Thyroid gland (tissue), 4 donors: ENCODE measurements at regions not wholly inside any gene's neighbourhood (a gene's known extent, or its start where the extent isn't known, plus 50 kb on each side); places are given as distances from the start of the nearest gene placed in this dataset.
"Not testable (repeated sequence)": the region's sequence is repeated elsewhere in the genome, so short reads cannot be mapped to it uniquely, and the experiment has no call there.

Experiments used
- DNase-seq, 2 donors: peaks; one replicate each; pipeline ENCODE4 v3.0.0-alpha.2; 2019
- H3K27ac ChIP-seq, 3 donors: fragments of 200-600 bp; sonication (generic); 1 replicate in 2 of 3; 2 replicates in 1 of 3; pipeline ENCODE4 v1.5.1; 2016 to 2019; ENCODE audit warnings: mild to moderate bottlenecking in 1 of 3, moderate library complexity in 1 of 3
- H3K27me3 ChIP-seq: fragments of 200-600 bp; sonication (generic); one replicate; pipeline ENCODE4 v1.5.1; 2019
- H3K36me3 ChIP-seq, 2 donors: fragments of 200-600 bp; sonication (generic); one replicate each; pipeline ENCODE4 v1.5.1; 2016 to 2019
- H3K4me1 ChIP-seq, 2 donors: fragments of 200-600 bp; sonication (generic); one replicate each; pipeline ENCODE4 v1.5.1; 2017 to 2019
- H3K4me3 ChIP-seq, 3 donors: fragments of 200-600 bp; sonication (generic); replicated peaks in 1 of 3; 1 replicate in 2 of 3; 2 replicates in 1 of 3; pipeline ENCODE4 v1.5.1; 2016; ENCODE audit warnings: mild to moderate bottlenecking in 1 of 3
- H3K9me3 ChIP-seq: fragments of 200-600 bp; sonication (generic); one replicate; pipeline ENCODE4 v1.5.1; 2017
- CTCF ChIP-seq, 6 experiments: fragments of 200-600 bp in 3 of 6; fragments of 450-650 bp in 3 of 6; sonication (generic) in 3 of 6; IDR thresholded peaks; one replicate each; pipeline ENCODE4 v1.5.1; 2016 to 2019; ENCODE audit warnings: antibody characterized with exemption in 6 of 6, mild to moderate bottlenecking in 2 of 6, inconsistent platforms in 1 of 6, moderate library complexity in 1 of 6
- POLR2A ChIP-seq, 2 donors: fragments of 450-650 bp; IDR thresholded peaks; one replicate each; pipeline ENCODE4 v1.6.1; 2017; ENCODE audit warnings: antibody characterized with exemption in 2 of 2, mild to moderate bottlenecking in 2 of 2, moderate library complexity in 1 of 2
- WGBS, 2 donors: methylation state at CpG; one replicate each; pipeline ENCODE4 v1.1.5; 2017; 5-methylcytosine and 5-hydroxymethylcytosine counted together
- intact Hi-C: fragments of 100-400 bp; cut with DNase I; formaldehyde crosslinking; loops from one replicate; pipeline ENCODE4 v1.15.1; 2023

GRCh38 chr12:73833746-73834145 lies 703.9 kb upstream of the ATXN7L3B start:
- no peaks in the 10 kb centered on the region for H3K36me3 ChIP-seq
- no peaks in the 10 kb centered on the region for H3K9me3 ChIP-seq
- H3K4me1 ChIP-seq = no peaks in the 10 kb centered on the region
- H3K27ac ChIP-seq = no peak overlapping the region
- TF ChIP-seq CTCF (IDR thresholded peaks at IDR 0.05) = no peak
- no peak for TF ChIP-seq POLR2A (IDR thresholded peaks at IDR 0.05)
- intact Hi-C loops = no loop called here
- H3K4me3 ChIP-seq = no peak overlapping the region
- WGBS, 2 donors = 87% methylated on average over 3 of the region's 3 CpGs
- no peak for DNase-seq
- H3K27me3 ChIP-seq = no peaks in the 10 kb centered on the region

- H3K27ac ChIP-seq = no peak overlapping the region
- no peaks in the 10 kb centered on the region for H3K27me3 ChIP-seq
- H3K9me3 ChIP-seq = no peaks in the 10 kb centered on the region
- intact Hi-C loops = no loop called here
- H3K36me3 ChIP-seq = no peaks in the 10 kb centered on the region
- no peaks in the 10 kb centered on the region for H3K4me1 ChIP-seq
- no peak overlapping the region for H3K4me3 ChIP-seq
- WGBS, 2 donors = 85 to 93% methylated on average over 2 of the region's 2 CpGs
- no peak for TF ChIP-seq POLR2A (IDR thresholded peaks at IDR 0.05)
- no peak for TF ChIP-seq CTCF (IDR thresholded peaks at IDR 0.05)
- no peak for DNase-seq
These were observed 695.7 kb upstream of the ATXN7L3B start for GRCh38 chr12:73841963-73842362.

GRCh38 chr12:73863546-73863945 lies 674.1 kb upstream of the ATXN7L3B start:
- WGBS, 2 donors = 59 to 61% methylated on average over 2 of the region's 2 CpGs
- no peaks in the 10 kb centered on the region for H3K27me3 ChIP-seq
- no peak for DNase-seq
- H3K4me3 ChIP-seq = no peak overlapping the region
- H3K4me1 ChIP-seq = no peaks in the 10 kb centered on the region
- no peaks in the 10 kb centered on the region for H3K9me3 ChIP-seq
- intact Hi-C loops = no loop called here
- TF ChIP-seq POLR2A (IDR thresholded peaks at IDR 0.05) = no peak
- TF ChIP-seq CTCF (IDR thresholded peaks at IDR 0.05) = no peak
- H3K27ac ChIP-seq = no peak overlapping the region
- H3K36me3 ChIP-seq = no peaks in the 10 kb centered on the region

DNA sequence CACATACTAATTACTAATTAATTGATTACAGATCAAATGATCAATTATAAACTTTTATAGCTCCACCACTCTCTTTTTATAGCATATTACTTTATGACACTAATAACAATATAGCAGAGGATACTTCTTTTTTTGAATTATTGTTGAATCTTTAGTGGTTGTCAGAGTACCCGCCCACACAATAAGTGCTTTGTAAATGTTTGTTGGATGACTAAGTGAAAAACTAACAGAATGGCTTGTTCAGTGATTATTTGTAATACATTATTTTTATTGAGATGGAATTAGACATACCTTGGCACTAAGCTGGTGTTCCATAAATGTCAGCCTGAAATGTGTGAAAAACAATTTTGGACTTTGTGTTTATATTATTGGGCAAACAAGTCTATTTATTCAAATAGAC lies 670.5 kb upstream of the ATXN7L3B start:
- H3K4me1 ChIP-seq = no peaks in the 10 kb centered on the region
- intact Hi-C loops = no loop called here
- H3K27me3 ChIP-seq = no peaks in the 10 kb centered on the region
- no peaks in the 10 kb centered on the region for H3K36me3 ChIP-seq
- H3K4me3 ChIP-seq = no peak overlapping the region
- no peak for DNase-seq
- WGBS, 2 donors = 92 to 93% methylated on average over 1 of the region's 1 CpG
- TF ChIP-seq POLR2A (IDR thresholded peaks at IDR 0.05) (no peak), CTCF (IDR thresholded peaks at IDR 0.05) (no peak)
- no peaks in the 10 kb centered on the region for H3K9me3 ChIP-seq
- no peak overlapping the region for H3K27ac ChIP-seq

GRCh38 chr12:73877291-73877690 lies 660.3 kb upstream of the ATXN7L3B start:
- intact Hi-C loops = not testable (repeated sequence)
- WGBS, 2 donors = 88% methylated on average over 6 of the region's 6 CpGs

DNA sequence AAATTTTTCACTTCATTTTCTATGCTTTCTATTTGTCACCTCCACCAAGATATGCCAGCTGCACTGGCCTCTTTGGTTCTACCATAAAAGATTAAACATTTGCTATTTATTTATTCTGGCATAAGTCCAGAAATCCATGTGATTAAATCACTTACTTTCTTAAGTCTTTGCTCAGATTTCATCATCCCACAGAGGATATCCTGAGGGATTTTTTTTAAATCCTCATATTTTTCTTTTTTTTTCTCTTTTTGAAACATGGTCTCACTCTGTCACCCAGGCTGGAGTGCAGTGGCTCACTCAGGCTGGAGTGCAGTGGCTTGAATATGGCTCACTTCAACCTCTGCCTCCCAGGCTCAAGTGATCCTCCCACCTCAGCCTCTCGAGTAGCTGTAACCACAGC lies 645.4 kb upstream of the ATXN7L3B start:
- no peak for TF ChIP-seq CTCF (IDR thresholded peaks at IDR 0.05)
- no peak for TF ChIP-seq POLR2A (IDR thresholded peaks at IDR 0.05)
- DNase-seq = no peak
- 58 to 71% methylated on average over 1 of the region's 1 CpG for WGBS, 2 donors

More at GRCh38 chr12:73877291-73877690, 660.3 kb upstream of the ATXN7L3B start:
- DNase-seq, H3K36me3 ChIP-seq, H3K27ac ChIP-seq, H3K4me3 ChIP-seq, H3K27me3 ChIP-seq, H3K4me1 ChIP-seq, H3K9me3 ChIP-seq: not testable (repeated sequence)

More for the DNA sequence above, 645.4 kb upstream of the ATXN7L3B start:
- Histone ChIP-seq H3K36me3 (no peaks in the 10 kb centered on the region), H3K4me3 (no peak overlapping the region), H3K4me1 (no peaks in the 10 kb centered on the region), H3K9me3 (no peaks in the 10 kb centered on the region), H3K27me3 (no peaks in the 10 kb centered on the region), H3K27ac (no peak overlapping the region)
- intact Hi-C loops = no loop called here
